ENCODE measurements at regions not wholly inside any gene's neighbourhood (a gene's known extent, or its start where the extent isn't known, plus 50 kb on each side); places are given as distances from the start of the nearest gene placed in this dataset.

- CTCF ChIA-PET = no interaction called here
These were observed 1363.7 kb upstream of the TMEM132C start for GRCh38 chr12:126903027-126903876.

DNA sequence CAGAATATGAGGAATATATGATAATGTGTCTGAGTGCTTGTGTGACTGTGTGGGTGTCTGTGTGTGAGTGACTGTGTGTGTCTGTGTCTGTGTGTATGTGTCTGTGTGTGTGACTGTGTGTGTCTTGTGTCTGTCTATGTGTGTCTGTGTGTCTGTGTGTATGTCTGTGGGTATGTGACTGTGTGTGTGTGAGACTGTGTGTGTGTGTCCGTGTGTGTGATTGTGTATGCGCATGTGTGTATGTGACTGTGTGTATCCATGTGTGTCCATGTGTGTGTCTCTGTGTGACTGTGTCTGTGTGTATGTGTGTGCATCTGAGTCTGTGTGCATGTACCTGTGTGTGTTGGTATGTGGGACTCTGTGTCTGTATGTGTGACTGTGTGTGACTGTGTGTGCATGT is 1361.2 kb upstream of the TMEM132C start:
- TF ChIP-seq EZH2 (IDR thresholded peaks at IDR 0.05; ENCODE audit: borderline replicate concordance, insufficient read depth, low read depth, low read length, poor library complexity, severe bottlenecking) = no peak
- TF ChIP-seq, protein P1, sequence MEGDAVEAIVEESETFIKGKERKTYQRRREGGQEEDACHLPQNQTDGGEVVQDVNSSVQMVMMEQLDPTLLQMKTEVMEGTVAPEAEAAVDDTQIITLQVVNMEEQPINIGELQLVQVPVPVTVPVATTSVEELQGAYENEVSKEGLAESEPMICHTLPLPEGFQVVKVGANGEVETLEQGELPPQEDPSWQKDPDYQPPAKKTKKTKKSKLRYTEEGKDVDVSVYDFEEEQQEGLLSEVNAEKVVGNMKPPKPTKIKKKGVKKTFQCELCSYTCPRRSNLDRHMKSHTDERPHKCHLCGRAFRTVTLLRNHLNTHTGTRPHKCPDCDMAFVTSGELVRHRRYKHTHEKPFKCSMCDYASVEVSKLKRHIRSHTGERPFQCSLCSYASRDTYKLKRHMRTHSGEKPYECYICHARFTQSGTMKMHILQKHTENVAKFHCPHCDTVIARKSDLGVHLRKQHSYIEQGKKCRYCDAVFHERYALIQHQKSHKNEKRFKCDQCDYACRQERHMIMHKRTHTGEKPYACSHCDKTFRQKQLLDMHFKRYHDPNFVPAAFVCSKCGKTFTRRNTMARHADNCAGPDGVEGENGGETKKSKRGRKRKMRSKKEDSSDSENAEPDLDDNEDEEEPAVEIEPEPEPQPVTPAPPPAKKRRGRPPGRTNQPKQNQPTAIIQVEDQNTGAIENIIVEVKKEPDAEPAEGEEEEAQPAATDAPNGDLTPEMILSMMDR (IDR thresholded peaks at IDR 0.05) = no peak
- H4K20me1 ChIP-seq (ENCODE audit: control insufficient read depth, insufficient read depth, low read length, poor library complexity, severe bottlenecking) = no peaks in the 10 kb centered on the region
- no peak overlapping the region for H3K4me3 ChIP-seq (ENCODE audit: control extremely low read depth in 1 of 5, extremely low read depth in 1 of 5, insufficient read depth in 1 of 5, low read depth in 2 of 5, low read length in 4 of 5)
- no peak overlapping the region for H3K4me3 Mint-ChIP-seq
- intact Hi-C loops (cut with micrococcal nuclease) = no loop called here
- no peak overlapping the region for H3K4me2 ChIP-seq (replicated peaks; ENCODE audit: low read depth, low read length, poor library complexity, severe bottlenecking)
- H3K9ac ChIP-seq (ENCODE audit: low read length) = no peak overlapping the region
- H3K9me3 ChIP-seq (ENCODE audit: control extremely low read depth in 1 of 3, control insufficient read depth in 2 of 3, insufficient read depth in 1 of 3, low read length in 2 of 3) = no peaks in the 10 kb centered on the region
- DNase-seq = no peak
- H3K27me3 Mint-ChIP-seq = no peaks in the 10 kb centered on the region
- no peak overlapping the region for H3K27ac Mint-ChIP-seq
- ATAC-seq (ENCODE audit: low read depth) = no peak
- ChIA-PET CTCF (no interaction called here), POLR2A (no interaction called here)
- no peaks in the 10 kb centered on the region for H3K79me2 ChIP-seq (ENCODE audit: control insufficient read depth, insufficient read depth, low read length)
- peaks cover 6% of the 10 kb centered on the region for H3K9me3 Mint-ChIP-seq (ENCODE audit: insufficient read depth)
- H3K36me3 ChIP-seq (replicated peaks in 1 of 2; ENCODE audit: control extremely low read depth in 1 of 2, control insufficient read depth in 1 of 2, extremely low read depth in 1 of 2, insufficient read depth in 2 of 2, low read length in 1 of 2) = no peaks in the 10 kb centered on the region
- no peaks in the 10 kb centered on the region for H3K27me3 ChIP-seq (replicated peaks in 1 of 4; ENCODE audit: control extremely low read depth in 1 of 4, control insufficient read depth in 3 of 4, insufficient read depth in 4 of 4, low read length in 3 of 4)
- WGBS (ENCODE audit: insufficient coverage) = 100% methylated on average over 1 of the region's 2 CpGs
- no peaks in the 10 kb centered on the region for H3K4me1 Mint-ChIP-seq
- no peak overlapping the region for H3K27ac ChIP-seq (ENCODE audit: low read length in 2 of 2)
- H2AFZ ChIP-seq (ENCODE audit: insufficient read depth, low read depth, low read length, poor library complexity, severe bottlenecking) = no peak overlapping the region
- H3K4me1 ChIP-seq (ENCODE audit: control insufficient read depth in 2 of 2, insufficient read depth in 2 of 2, low read length in 2 of 2) = no peaks in the 10 kb centered on the region

More at GRCh38 chr12:126903027-126903876, 1363.7 kb upstream of the TMEM132C start:
- Histone ChIP-seq H3K27me3 (replicated peaks in 1 of 4; ENCODE audit: control extremely low read depth in 1 of 4, control insufficient read depth in 3 of 4, insufficient read depth in 4 of 4, low read length in 3 of 4) (no peaks in the 10 kb centered on the region), H3K9me3 (ENCODE audit: control extremely low read depth in 1 of 3, control insufficient read depth in 2 of 3, insufficient read depth in 1 of 3, low read length in 2 of 3) (peaks cover 0 to 10% (median 0%) of the 10 kb centered on the region in 3 donors), H3K36me3 (replicated peaks in 1 of 2; ENCODE audit: control extremely low read depth in 1 of 2, control insufficient read depth in 1 of 2, extremely low read depth in 1 of 2, insufficient read depth in 2 of 2, low read length in 1 of 2) (no peaks in the 10 kb centered on the region), H3K79me2 (ENCODE audit: control insufficient read depth, insufficient read depth, low read length) (no peaks in the 10 kb centered on the region), H3K4me2 (replicated peaks; ENCODE audit: low read depth, low read length, poor library complexity, severe bottlenecking) (no peak overlapping the region), H3K27ac (ENCODE audit: low read length in 2 of 2) (no peak overlapping the region), H2AFZ (ENCODE audit: insufficient read depth, low read depth, low read length, poor library complexity, severe bottlenecking) (no peak overlapping the region), H3K9ac (ENCODE audit: low read length) (no peak overlapping the region), H3K4me3 (ENCODE audit: control extremely low read depth in 1 of 5, extremely low read depth in 1 of 5, insufficient read depth in 1 of 5, low read depth in 2 of 5, low read length in 4 of 5) (no peak overlapping the region), H4K20me1 (ENCODE audit: control insufficient read depth, insufficient read depth, low read length, poor library complexity, severe bottlenecking) (no peaks in the 10 kb centered on the region), H3K4me1 (ENCODE audit: control insufficient read depth in 2 of 2, insufficient read depth in 2 of 2, low read length in 2 of 2) (no peaks in the 10 kb centered on the region)
- H3K9me3 Mint-ChIP-seq (ENCODE audit: insufficient read depth) = peaks cover 6% of the 10 kb centered on the region
- H3K27ac Mint-ChIP-seq = no peak overlapping the region
- no peaks in the 10 kb centered on the region for H3K4me1 Mint-ChIP-seq
- TF ChIP-seq EZH2 (IDR thresholded peaks at IDR 0.05; ENCODE audit: borderline replicate concordance, insufficient read depth, low read depth, low read length, poor library complexity, severe bottlenecking) = no peak
- TF ChIP-seq, protein P1 (IDR thresholded peaks at IDR 0.05) = no peak
- 89% methylated on average over 6 of the region's 9 CpGs for WGBS (ENCODE audit: insufficient coverage)
- H3K4me3 Mint-ChIP-seq = no peak overlapping the region
- ATAC-seq (ENCODE audit: low read depth) (no peak), DNase-seq (no peak)
- intact Hi-C loops (cut with micrococcal nuclease) = no loop called here
- POLR2A ChIA-PET = no interaction called here
- H3K27me3 Mint-ChIP-seq = no peaks in the 10 kb centered on the region

All from B cell (primary cell).